ENCODE measurements at regions not wholly inside any gene's neighbourhood (a gene's known extent, or its start where the extent isn't known, plus 50 kb on each side); places are given as distances from the start of the nearest gene placed in this dataset.

GRCh38 chr4:173469622-173470021, 60.4 kb downstream of the HAND2 start:
- Histone ChIP-seq H3K18ac (ENCODE audit: extremely low read depth, low read length) (no peak overlapping the region), H3K9me3 (ENCODE audit: insufficient read depth in 2 of 2, low read depth in 1 of 2, low read length in 1 of 2) (no peaks in the 10 kb centered on the region), H2BK15ac (ENCODE audit: low read length) (no peak overlapping the region; the same call in 1 of the 2 replicates), H2BK5ac (ENCODE audit: low read depth, low read length) (no peak overlapping the region), H3K27me3 (replicated peaks in 1 of 4; ENCODE audit: control insufficient read depth in 3 of 4, extremely low read depth in 1 of 4, insufficient read depth in 3 of 4, low read length in 3 of 4) (no peaks in the 10 kb centered on the region), H3K56ac (replicated peaks; ENCODE audit: insufficient read length, low read depth, low read length) (no peak overlapping the region), H4K20me1 (replicated peaks in 1 of 2; ENCODE audit: control insufficient read depth in 1 of 2, insufficient read depth in 2 of 2, low read length in 2 of 2) (no peaks in the 10 kb centered on the region), H2AK5ac (ENCODE audit: low read depth, low read length) (no peak overlapping the region), H3K4me2 (ENCODE audit: insufficient read depth in 1 of 2, low read depth in 2 of 2, low read length in 2 of 2) (no peak overlapping the region), H2BK120ac (replicated peaks; ENCODE audit: low read depth, low read length) (no peak overlapping the region), H4K91ac (replicated peaks; ENCODE audit: insufficient read length, low read length) (no peak overlapping the region), H2BK20ac (ENCODE audit: low read length) (no peak overlapping the region), H3K36me3 (ENCODE audit: control insufficient read depth in 2 of 4, insufficient read depth in 4 of 4, low read length in 3 of 4) (no peaks in the 10 kb centered on the region), H2BK12ac (ENCODE audit: low read depth, low read length) (no peak overlapping the region), H3K79me2 (ENCODE audit: control insufficient read depth in 1 of 2, insufficient read depth in 2 of 2, low read length in 2 of 2) (no peaks in the 10 kb centered on the region), H3K23ac (ENCODE audit: insufficient read length) (no peak overlapping the region), H3K79me1 (ENCODE audit: low read depth, low read length) (no peaks in the 10 kb centered on the region), H3K4ac (replicated peaks; ENCODE audit: insufficient read length, low read depth, low read length) (no peak overlapping the region), H3K23me2 (ENCODE audit: low read depth, low read length) (no peaks in the 10 kb centered on the region), H3K14ac (ENCODE audit: insufficient read length) (no peak overlapping the region), H3K27ac (ENCODE audit: low read depth, low read length) (no peak overlapping the region), H2AFZ (ENCODE audit: low read length) (no peak overlapping the region), H4K8ac (ENCODE audit: extremely low read depth, insufficient read depth, low read length) (no peak overlapping the region), H3K9ac (replicated peaks in 1 of 4; ENCODE audit: extremely low read depth in 1 of 4, low read depth in 3 of 4, low read length in 3 of 4) (no peak overlapping the region), H3K4me3 (ENCODE audit: extremely low read depth in 1 of 4, insufficient read depth in 2 of 4, low read depth in 3 of 4, low read length in 4 of 4) (no peak overlapping the region), H4K5ac (ENCODE audit: insufficient read length, low read depth, low read length) (no peak overlapping the region), H3K4me1 (replicated peaks in 1 of 4; ENCODE audit: control insufficient read depth in 3 of 4, insufficient read depth in 4 of 4, low read length in 3 of 4) (peaks cover 0 to 2% (median under 1%) of the 10 kb centered on the region in 4 experiments; a peak in 2 of 7 replicates)
- ChIA-PET POLR2A (ENCODE audit: partially characterized antibody) (no interaction called here), CTCF (ENCODE audit: partially characterized antibody) (interaction anchor here (1.0 kb wide), 1 partner anchor 36 kb away, joined by 3 read pairs; no protein-coding TSS in a partner anchor)
- FAIRE-seq = no peak
- WGBS, 2 experiments (ENCODE audit: extremely low coverage in 1 of 2, insufficient coverage in 1 of 2, insufficient read length in 1 of 2, insufficient replicate concordance in 2 of 2, low coverage in 1 of 2, low lambda C conversion rate in 2 of 2, missing lambda C conversion rate in 1 of 2) = 95% methylated on average over 7 of the region's 7 CpGs; no CpG with 5 or more reads in 1 of the 2 experiments
- DNase-seq (ENCODE audit: low read depth in 1 of 2, low spot score in 2 of 2) = no peak
- TF ChIP-seq ATF3 (IDR thresholded peaks at IDR 0.05; ENCODE audit: insufficient read depth, low read depth, low read length) (no peak), EP300 (IDR thresholded peaks at IDR 0.05; ENCODE audit: borderline replicate concordance in 1 of 2, low read depth in 2 of 2, low read length in 2 of 2) (no peak), EGR1 (IDR thresholded peaks at IDR 0.05; ENCODE audit: borderline replicate concordance, low read depth, low read length) (no peak), SUZ12 (IDR thresholded peaks at IDR 0.05; ENCODE audit: low read length) (no peak), TCF12 (IDR thresholded peaks at IDR 0.05; ENCODE audit: low read depth, low read length) (no peak), MAX (IDR thresholded peaks at IDR 0.05) (no peak), SP4 (IDR thresholded peaks at IDR 0.05; ENCODE audit: low read length) (no peak), E2F6 (IDR thresholded peaks at IDR 0.05) (no peak), BCL11A (IDR thresholded peaks at IDR 0.05; ENCODE audit: low read depth in 2 of 2, low read length in 2 of 2) (no peak), EZH2 (IDR thresholded peaks at IDR 0.05; ENCODE audit: low read depth, low read length, severe bottlenecking) (no peak), POLR2AphosphoS5 (IDR thresholded peaks at IDR 0.05; ENCODE audit: low read depth, low read length) (no peak), TEAD4 (IDR thresholded peaks at IDR 0.05; ENCODE audit: low read depth, low read length) (no peak), POU5F1 (IDR thresholded peaks at IDR 0.05; ENCODE audit: low read depth, low read length) (no peak), KDM5A (IDR thresholded peaks at IDR 0.05; ENCODE audit: low read length) (no peak)

Data from H1 (cell line).